SK-N-SH treated with all-trans-retinoic acid at 6 μM for 48 hours (cell line): ENCODE measurements at regions not wholly inside any gene's neighbourhood (a gene's known extent, or its start where the extent isn't known, plus 50 kb on each side); places are given as distances from the start of the nearest gene placed in this dataset.

Experiments
- ATAC-seq: fragments of 200-7000 bp; cut with Tn5 transposase; 3 replicates; pipeline ENCODE4 v1.9.1; 2020; ENCODE audit warnings: mild to moderate bottlenecking, moderate library complexity
- ARNTL ChIP-seq: fragments of 450-650 bp; formaldehyde crosslinking; IDR thresholded peaks from 2 replicates; pipeline ENCODE4 v1.5.0; 2020; ENCODE audit warnings: low read depth, mild to moderate bottlenecking, moderate library complexity, borderline replicate concordance
- BACH2 ChIP-seq: fragments of 250-450 bp; sonication (Bioruptor Pico); IDR thresholded peaks from 2 replicates; pipeline ENCODE4 v1.9.0; 2021; ENCODE audit warnings: mild to moderate bottlenecking, borderline replicate concordance
- CSDC2 ChIP-seq: fragments of 250-450 bp; sonication (Bioruptor Pico); IDR thresholded peaks from 2 replicates; pipeline ENCODE4 v1.5.0; 2020; ENCODE audit warnings: mild to moderate bottlenecking, moderate library complexity
- ESRRG ChIP-seq: fragments of 250-450 bp; sonication (Bioruptor Pico); IDR thresholded peaks from 2 replicates; pipeline ENCODE4 v1.6.1; 2021; ENCODE audit warnings: mild to moderate bottlenecking
- GLIS3 ChIP-seq: fragments of 250-450 bp; sonication (Bioruptor Pico); IDR thresholded peaks from 2 replicates; pipeline ENCODE4 v1.5.0; 2020; ENCODE audit warnings: mild to moderate bottlenecking, moderate library complexity
- ISL1 ChIP-seq: fragments of 250-450 bp; sonication (Bioruptor Pico); IDR thresholded peaks from 2 replicates; pipeline ENCODE4 v2.1.2; 2022; ENCODE audit warnings: mild to moderate bottlenecking, moderate library complexity
- OSR1 ChIP-seq: fragments of 250-450 bp; sonication (Bioruptor Pico); IDR thresholded peaks from 2 replicates; pipeline ENCODE4 v1.8.0; 2022; ENCODE audit warnings: moderate library complexity, mild to moderate bottlenecking, inconsistent platforms
- PPARA ChIP-seq: fragments of 250-450 bp; sonication (Bioruptor Pico); IDR thresholded peaks from 2 replicates; pipeline ENCODE4 v1.5.0; 2020; ENCODE audit warnings: mild to moderate bottlenecking, borderline replicate concordance
- RARB ChIP-seq: fragments of 250-450 bp; sonication (Bioruptor Pico); IDR thresholded peaks from 2 replicates; pipeline ENCODE4 v1.8.0; 2021; ENCODE audit warnings: mild to moderate bottlenecking, moderate library complexity
- SNAI2 ChIP-seq: fragments of 250-450 bp; sonication (Bioruptor Pico); IDR thresholded peaks from 2 replicates; pipeline ENCODE4 v1.5.0; 2020; ENCODE audit warnings: mild to moderate bottlenecking, moderate library complexity
- TCF4 ChIP-seq: fragments of 250-450 bp; sonication (Bioruptor Pico); IDR thresholded peaks from 2 replicates; pipeline ENCODE4 v1.8.0; 2021; ENCODE audit warnings: mild to moderate bottlenecking, moderate library complexity, borderline replicate concordance
- TOX ChIP-seq: fragments of 250-450 bp; sonication (Bioruptor Pico); IDR thresholded peaks from 2 replicates; pipeline ENCODE4 v1.8.0; 2021; ENCODE audit warnings: mild to moderate bottlenecking, moderate library complexity, borderline replicate concordance
- ZC3H10 ChIP-seq: fragments of 250-450 bp; sonication (Bioruptor Pico); IDR thresholded peaks from 2 replicates; pipeline ENCODE4 v1.5.1; 2021; ENCODE audit warnings: mild to moderate bottlenecking, moderate library complexity
- ZFP3 ChIP-seq: fragments of 250-450 bp; sonication (Bioruptor Pico); IDR thresholded peaks from 2 replicates; pipeline ENCODE4 v1.5.0; 2020; ENCODE audit warnings: mild to moderate bottlenecking, moderate library complexity
- ZFP30 ChIP-seq: fragments of 450-650 bp; formaldehyde crosslinking; IDR thresholded peaks from 2 replicates; pipeline ENCODE4 v1.5.0; 2022; ENCODE audit warnings: mild to moderate bottlenecking, moderate library complexity
- ZNF565 ChIP-seq: fragments of 450-650 bp; formaldehyde crosslinking; conservative IDR thresholded peaks from 2 replicates; pipeline ENCODE4 v1.5.0; 2020; ENCODE audit warnings: low read depth, mild to moderate bottlenecking, moderate library complexity
- ZNF8 ChIP-seq: fragments of 450-650 bp; formaldehyde crosslinking; IDR thresholded peaks from 2 replicates; pipeline ENCODE4 v1.5.0; 2020; ENCODE audit warnings: mild to moderate bottlenecking, moderate library complexity
- TF ChIP-seq, protein P1 (sequence below): fragments of 250-450 bp; sonication (Bioruptor Pico); IDR thresholded peaks from 2 replicates; pipeline ENCODE4 v1.5.0; 2020; ENCODE audit warnings: mild to moderate bottlenecking, moderate library complexity
- TF ChIP-seq, protein P2 (sequence below): fragments of 250-450 bp; sonication (Bioruptor Pico); IDR thresholded peaks from 2 replicates; pipeline ENCODE4 v1.5.1; 2020; ENCODE audit warnings: low read depth, mild to moderate bottlenecking, moderate library complexity
- TF ChIP-seq, protein P3 (sequence below): fragments of 250-450 bp; sonication (Bioruptor Pico); IDR thresholded peaks from 2 replicates; pipeline ENCODE4 v1.8.0; 2021; ENCODE audit warnings: low read depth, mild to moderate bottlenecking, moderate library complexity, borderline replicate concordance
- TF ChIP-seq, protein P4 (sequence below): fragments of 250-450 bp; sonication (Bioruptor Pico); IDR thresholded peaks from 2 replicates; pipeline ENCODE4 v1.5.1; 2021; ENCODE audit warnings: mild to moderate bottlenecking, moderate library complexity
- TF ChIP-seq, protein P5 (sequence below): fragments of 250-450 bp; sonication (Bioruptor Pico); IDR thresholded peaks from 2 replicates; pipeline ENCODE4 v1.8.0; 2020; ENCODE audit warnings: mild to moderate bottlenecking, moderate library complexity, borderline replicate concordance

DNA sequence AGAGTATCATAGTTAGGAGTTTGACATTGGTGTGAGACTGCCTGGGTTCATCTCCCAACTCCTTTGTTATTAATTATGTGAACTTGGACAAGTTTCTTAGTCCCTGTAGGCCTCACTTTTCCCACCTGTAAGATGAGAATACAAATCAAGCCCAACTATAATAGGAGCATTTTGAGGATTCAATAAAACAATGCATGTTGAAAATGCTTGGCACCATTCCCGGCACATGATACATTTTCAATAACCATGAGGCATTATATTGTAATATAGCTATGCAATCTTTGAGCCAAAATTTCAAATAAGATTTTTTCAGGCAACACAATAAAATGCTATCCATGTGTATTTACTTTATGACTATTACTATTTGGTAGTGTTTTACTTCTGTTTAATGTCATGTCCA, 229.0 kb upstream of the SP4 start (continued):
- TF ChIP-seq, protein P1, sequence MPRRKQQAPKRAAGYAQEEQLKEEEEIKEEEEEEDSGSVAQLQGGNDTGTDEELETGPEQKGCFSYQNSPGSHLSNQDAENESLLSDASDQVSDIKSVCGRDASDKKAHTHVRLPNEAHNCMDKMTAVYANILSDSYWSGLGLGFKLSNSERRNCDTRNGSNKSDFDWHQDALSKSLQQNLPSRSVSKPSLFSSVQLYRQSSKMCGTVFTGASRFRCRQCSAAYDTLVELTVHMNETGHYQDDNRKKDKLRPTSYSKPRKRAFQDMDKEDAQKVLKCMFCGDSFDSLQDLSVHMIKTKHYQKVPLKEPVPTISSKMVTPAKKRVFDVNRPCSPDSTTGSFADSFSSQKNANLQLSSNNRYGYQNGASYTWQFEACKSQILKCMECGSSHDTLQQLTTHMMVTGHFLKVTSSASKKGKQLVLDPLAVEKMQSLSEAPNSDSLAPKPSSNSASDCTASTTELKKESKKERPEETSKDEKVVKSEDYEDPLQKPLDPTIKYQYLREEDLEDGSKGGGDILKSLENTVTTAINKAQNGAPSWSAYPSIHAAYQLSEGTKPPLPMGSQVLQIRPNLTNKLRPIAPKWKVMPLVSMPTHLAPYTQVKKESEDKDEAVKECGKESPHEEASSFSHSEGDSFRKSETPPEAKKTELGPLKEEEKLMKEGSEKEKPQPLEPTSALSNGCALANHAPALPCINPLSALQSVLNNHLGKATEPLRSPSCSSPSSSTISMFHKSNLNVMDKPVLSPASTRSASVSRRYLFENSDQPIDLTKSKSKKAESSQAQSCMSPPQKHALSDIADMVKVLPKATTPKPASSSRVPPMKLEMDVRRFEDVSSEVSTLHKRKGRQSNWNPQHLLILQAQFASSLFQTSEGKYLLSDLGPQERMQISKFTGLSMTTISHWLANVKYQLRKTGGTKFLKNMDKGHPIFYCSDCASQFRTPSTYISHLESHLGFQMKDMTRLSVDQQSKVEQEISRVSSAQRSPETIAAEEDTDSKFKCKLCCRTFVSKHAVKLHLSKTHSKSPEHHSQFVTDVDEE (CRISPR knock-in tag): no peak
- TF ChIP-seq BACH2 (CRISPR knock-in tag): no peak
- TF ChIP-seq TCF4: no peak
- no peak for TF ChIP-seq ZNF565 (CRISPR knock-in tag)
- no peak for TF ChIP-seq OSR1
- TF ChIP-seq CSDC2 (CRISPR knock-in tag): no peak
- TF ChIP-seq, all 23 proteins: peak for 0

DNA sequence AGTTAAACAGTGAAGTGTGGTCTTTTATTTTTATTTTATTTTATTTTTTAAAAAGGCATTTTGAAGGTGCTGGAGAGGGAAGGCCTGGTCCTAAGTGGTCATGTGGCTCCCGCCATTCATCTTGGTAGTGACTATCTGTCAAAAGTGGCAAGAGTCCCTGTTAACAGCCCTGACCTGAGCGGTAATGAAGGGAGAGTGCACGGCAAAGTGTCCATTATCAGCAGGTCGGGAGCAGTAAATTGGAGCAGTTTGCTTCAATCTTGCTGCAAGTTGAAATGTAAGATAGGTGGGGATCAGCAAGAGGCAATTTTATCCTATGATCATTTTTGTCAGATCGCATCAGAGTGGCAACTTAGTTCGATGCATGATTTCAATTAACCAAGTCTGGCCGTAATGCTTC, 227.4 kb upstream of the SP4 start:
- ATAC-seq: no peak
- TF ChIP-seq GLIS3 (no peak), ZC3H10 (CRISPR knock-in tag) (no peak), ZNF8 (CRISPR knock-in tag) (no peak), RARB (CRISPR knock-in tag) (no peak), OSR1 (no peak), CSDC2 (CRISPR knock-in tag) (no peak), TOX (CRISPR knock-in tag) (no peak), TCF4 (no peak), ZFP3 (CRISPR knock-in tag) (no peak), ISL1 (CRISPR knock-in tag) (no peak)
- TF ChIP-seq, protein P2, sequence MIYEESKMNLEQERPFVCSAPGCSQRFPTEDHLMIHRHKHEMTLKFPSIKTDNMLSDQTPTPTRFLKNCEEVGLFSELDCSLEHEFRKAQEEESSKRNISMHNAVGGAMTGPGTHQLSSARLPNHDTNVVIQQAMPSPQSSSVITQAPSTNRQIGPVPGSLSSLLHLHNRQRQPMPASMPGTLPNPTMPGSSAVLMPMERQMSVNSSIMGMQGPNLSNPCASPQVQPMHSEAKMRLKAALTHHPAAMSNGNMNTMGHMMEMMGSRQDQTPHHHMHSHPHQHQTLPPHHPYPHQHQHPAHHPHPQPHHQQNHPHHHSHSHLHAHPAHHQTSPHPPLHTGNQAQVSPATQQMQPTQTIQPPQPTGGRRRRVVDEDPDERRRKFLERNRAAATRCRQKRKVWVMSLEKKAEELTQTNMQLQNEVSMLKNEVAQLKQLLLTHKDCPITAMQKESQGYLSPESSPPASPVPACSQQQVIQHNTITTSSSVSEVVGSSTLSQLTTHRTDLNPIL (CRISPR knock-in tag): no peak

DNA sequence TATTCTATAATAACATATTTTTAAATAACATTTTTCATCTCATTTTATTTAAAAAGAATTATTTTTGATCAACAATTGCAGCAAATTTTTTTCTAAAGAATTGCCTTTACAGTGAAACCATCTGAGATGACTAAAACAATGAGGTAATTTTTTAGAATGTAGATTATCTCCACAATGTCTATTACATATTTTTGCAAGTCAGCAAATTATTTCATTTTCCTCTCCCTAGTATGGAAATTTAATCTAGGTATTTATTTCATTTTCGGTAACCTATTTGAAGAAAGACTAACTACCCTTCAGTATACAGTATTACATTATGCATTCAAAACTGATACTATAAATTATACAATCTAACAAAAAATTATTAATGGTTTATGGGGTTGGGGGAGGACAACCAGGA, 213.2 kb upstream of the SP4 start:
- no peak for TF ChIP-seq ZFP3 (CRISPR knock-in tag)
- no peak for TF ChIP-seq ZNF8 (CRISPR knock-in tag)
- no peak for TF ChIP-seq CSDC2 (CRISPR knock-in tag)
- TF ChIP-seq ARNTL (CRISPR knock-in tag): no peak
- no peak for TF ChIP-seq ISL1 (CRISPR knock-in tag)
- no peak for TF ChIP-seq PPARA (CRISPR knock-in tag)
- TF ChIP-seq ESRRG: no peak
- TF ChIP-seq SNAI2 (CRISPR knock-in tag): no peak
- TF ChIP-seq TCF4: no peak
- TF ChIP-seq TOX (CRISPR knock-in tag): no peak
- TF ChIP-seq, protein P2 (CRISPR knock-in tag): no peak
- no peak for TF ChIP-seq ZNF565 (CRISPR knock-in tag)
- no peak for TF ChIP-seq BACH2 (CRISPR knock-in tag)
- TF ChIP-seq RARB (CRISPR knock-in tag): no peak
- TF ChIP-seq ZC3H10 (CRISPR knock-in tag): no peak
- TF ChIP-seq, protein P3, sequence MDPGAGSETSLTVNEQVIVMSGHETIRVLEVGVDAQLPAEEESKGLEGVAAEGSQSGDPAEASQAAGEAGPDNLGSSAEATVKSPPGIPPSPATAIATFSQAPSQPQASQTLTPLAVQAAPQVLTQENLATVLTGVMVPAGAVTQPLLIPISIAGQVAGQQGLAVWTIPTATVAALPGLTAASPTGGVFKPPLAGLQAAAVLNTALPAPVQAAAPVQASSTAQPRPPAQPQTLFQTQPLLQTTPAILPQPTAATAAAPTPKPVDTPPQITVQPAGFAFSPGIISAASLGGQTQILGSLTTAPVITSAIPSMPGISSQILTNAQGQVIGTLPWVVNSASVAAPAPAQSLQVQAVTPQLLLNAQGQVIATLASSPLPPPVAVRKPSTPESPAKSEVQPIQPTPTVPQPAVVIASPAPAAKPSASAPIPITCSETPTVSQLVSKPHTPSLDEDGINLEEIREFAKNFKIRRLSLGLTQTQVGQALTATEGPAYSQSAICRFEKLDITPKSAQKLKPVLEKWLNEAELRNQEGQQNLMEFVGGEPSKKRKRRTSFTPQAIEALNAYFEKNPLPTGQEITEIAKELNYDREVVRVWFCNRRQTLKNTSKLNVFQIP (CRISPR knock-in tag): no peak
- TF ChIP-seq, all 23 proteins: peak for 0
- no peak for ATAC-seq

DNA sequence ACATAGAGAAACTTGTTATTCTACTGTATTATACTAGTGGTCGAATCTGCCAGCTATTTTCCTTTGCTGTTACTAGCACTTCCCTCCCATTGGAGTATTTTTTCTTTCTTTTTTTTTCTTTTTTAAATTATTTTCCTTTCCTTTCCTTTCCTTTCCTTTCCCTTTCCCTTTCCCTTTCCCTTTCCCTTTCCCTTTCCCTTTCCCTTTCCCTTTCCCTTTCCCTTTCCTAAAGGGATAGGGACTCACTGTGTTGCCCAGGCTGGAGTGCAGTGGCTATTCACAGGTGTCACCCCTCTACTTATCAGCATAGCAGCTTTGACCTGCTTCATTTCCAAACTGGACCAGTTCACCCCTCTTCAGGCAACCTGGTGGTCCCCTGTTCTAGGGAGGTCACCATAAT, 212.6 kb upstream of the SP4 start:
- ATAC-seq: no peak
- TF ChIP-seq ZNF565 (CRISPR knock-in tag) (no peak), TOX (CRISPR knock-in tag) (no peak), GLIS3 (no peak), TCF4 (no peak), SNAI2 (CRISPR knock-in tag) (no peak), RARB (CRISPR knock-in tag) (no peak), BACH2 (CRISPR knock-in tag) (no peak), ZFP30 (no peak), OSR1 (no peak)
- TF ChIP-seq, protein P1 (CRISPR knock-in tag): no peak
- TF ChIP-seq, protein P4, sequence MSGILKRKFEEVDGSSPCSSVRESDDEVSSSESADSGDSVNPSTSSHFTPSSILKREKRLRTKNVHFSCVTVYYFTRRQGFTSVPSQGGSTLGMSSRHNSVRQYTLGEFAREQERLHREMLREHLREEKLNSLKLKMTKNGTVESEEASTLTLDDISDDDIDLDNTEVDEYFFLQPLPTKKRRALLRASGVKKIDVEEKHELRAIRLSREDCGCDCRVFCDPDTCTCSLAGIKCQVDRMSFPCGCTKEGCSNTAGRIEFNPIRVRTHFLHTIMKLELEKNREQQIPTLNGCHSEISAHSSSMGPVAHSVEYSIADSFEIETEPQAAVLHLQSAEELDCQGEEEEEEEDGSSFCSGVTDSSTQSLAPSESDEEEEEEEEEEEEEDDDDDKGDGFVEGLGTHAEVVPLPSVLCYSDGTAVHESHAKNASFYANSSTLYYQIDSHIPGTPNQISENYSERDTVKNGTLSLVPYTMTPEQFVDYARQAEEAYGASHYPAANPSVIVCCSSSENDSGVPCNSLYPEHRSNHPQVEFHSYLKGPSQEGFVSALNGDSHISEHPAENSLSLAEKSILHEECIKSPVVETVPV: no peak
- TF ChIP-seq, protein P5, sequence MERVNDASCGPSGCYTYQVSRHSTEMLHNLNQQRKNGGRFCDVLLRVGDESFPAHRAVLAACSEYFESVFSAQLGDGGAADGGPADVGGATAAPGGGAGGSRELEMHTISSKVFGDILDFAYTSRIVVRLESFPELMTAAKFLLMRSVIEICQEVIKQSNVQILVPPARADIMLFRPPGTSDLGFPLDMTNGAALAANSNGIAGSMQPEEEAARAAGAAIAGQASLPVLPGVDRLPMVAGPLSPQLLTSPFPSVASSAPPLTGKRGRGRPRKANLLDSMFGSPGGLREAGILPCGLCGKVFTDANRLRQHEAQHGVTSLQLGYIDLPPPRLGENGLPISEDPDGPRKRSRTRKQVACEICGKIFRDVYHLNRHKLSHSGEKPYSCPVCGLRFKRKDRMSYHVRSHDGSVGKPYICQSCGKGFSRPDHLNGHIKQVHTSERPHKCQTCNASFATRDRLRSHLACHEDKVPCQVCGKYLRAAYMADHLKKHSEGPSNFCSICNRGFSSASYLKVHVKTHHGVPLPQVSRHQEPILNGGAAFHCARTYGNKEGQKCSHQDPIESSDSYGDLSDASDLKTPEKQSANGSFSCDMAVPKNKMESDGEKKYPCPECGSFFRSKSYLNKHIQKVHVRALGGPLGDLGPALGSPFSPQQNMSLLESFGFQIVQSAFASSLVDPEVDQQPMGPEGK (CRISPR knock-in tag): no peak
